HEK293 (cell line): ENCODE measurements at regions not wholly inside any gene's neighbourhood (a gene's known extent, or its start where the extent isn't known, plus 50 kb on each side); places are given as distances from the start of the nearest gene placed in this dataset.
A peak's percentile ranks its signal among the peaks of the same experiment; 100 is the strongest.
"Not testable (repeated sequence)": the region's sequence is repeated elsewhere in the genome, so short reads cannot be mapped to it uniquely, and the experiment has no call there.

Experiments used
- CTCF ChIA-PET: fragments of 350-600 bp; formaldehyde crosslinking; extraction: SDS; loops from one replicate; lab custom pipeline; 2021; ENCODE audit warnings: antibody characterized with exemption; lab: Yijun Ruan, JAX
- POLR2A ChIA-PET: fragments of 300-600 bp; formaldehyde crosslinking; extraction: SDS; loops from one replicate; lab custom pipeline; 2020; ENCODE audit warnings: antibody characterized with exemption, inconsistent platforms; lab: Yijun Ruan, JAX
- H3K27ac ChIP-seq: fragments of 200-500 bp; sonication (Bioruptor generic); 2 replicates; pipeline ENCODE4 v1.5.1; 2014; ENCODE audit warnings: low read depth, low read length, control low read depth, inconsistent platforms; ENCODE audit errors: extremely low read depth
- H3K36me3 ChIP-seq, 2 experiments: fragments of 200-500 bp in 1 of 2; sonication (Bioruptor generic) in 1 of 2; 1 replicate in 1 of 2; 2 replicates in 1 of 2; pipeline ENCODE4 v1.5.1; 2014 to 2017; ENCODE audit warnings: inconsistent platforms in 2 of 2, low read length in 2 of 2; ENCODE audit not compliant: control insufficient read depth in 2 of 2, insufficient read depth in 1 of 2
- H3K4me1 ChIP-seq: fragments of 200-500 bp; sonication (Bioruptor generic); 2 replicates; pipeline ENCODE4 v1.5.1; 2014; ENCODE audit warnings: mild to moderate bottlenecking, low read length, inconsistent platforms; ENCODE audit not compliant: control insufficient read depth, insufficient read depth
- H3K4me3 ChIP-seq: 2 replicates; pipeline ENCODE4 v1.5.1; 2011; ENCODE audit warnings: low read depth, mild to moderate bottlenecking, control low read depth, low read length, moderate library complexity
- H3K9me3 ChIP-seq: fragments of 200-500 bp; sonication (Bioruptor generic); 2 replicates; pipeline ENCODE4 v1.5.1; 2014; ENCODE audit warnings: low read depth, low read length, inconsistent platforms; ENCODE audit not compliant: control insufficient read depth, insufficient read depth
- GLIS1 ChIP-seq: fragments of 450-650 bp; formaldehyde crosslinking; IDR thresholded peaks from 2 replicates; pipeline ENCODE4 v1.5.1; 2016; ENCODE audit warnings: missing biosample characterization, missing genetic modification characterization
- GLIS2 ChIP-seq: fragments of 450-650 bp; formaldehyde crosslinking; IDR thresholded peaks from 2 replicates; pipeline ENCODE4 v1.5.1; 2016; ENCODE audit warnings: missing biosample characterization, missing genetic modification characterization
- KLF7 ChIP-seq: fragments of 450-650 bp; formaldehyde crosslinking; IDR thresholded peaks from 2 replicates; pipeline ENCODE4 v1.5.1; 2016; ENCODE audit warnings: missing biosample characterization, missing genetic modification characterization, borderline replicate concordance
- OVOL3 ChIP-seq: fragments of 450-650 bp; formaldehyde crosslinking; IDR thresholded peaks from 2 replicates; pipeline ENCODE4 v1.5.1; 2016; ENCODE audit warnings: missing biosample characterization, missing genetic modification characterization
- PRDM1 ChIP-seq: fragments of 450-650 bp; formaldehyde crosslinking; IDR thresholded peaks from 2 replicates; pipeline ENCODE4; 2016; ENCODE audit warnings: missing biosample characterization, missing genetic modification characterization
- ZBTB8A ChIP-seq: fragments of 450-650 bp; formaldehyde crosslinking; IDR thresholded peaks from 2 replicates; pipeline ENCODE4 v1.5.1; 2016; ENCODE audit warnings: missing biosample characterization, missing genetic modification characterization
- ZIC2 ChIP-seq: fragments of 450-650 bp; formaldehyde crosslinking; IDR thresholded peaks from 2 replicates; pipeline ENCODE4 v1.5.1; 2016; ENCODE audit warnings: missing biosample characterization, missing genetic modification characterization
- ZNF248 ChIP-seq: fragments of 450-650 bp; formaldehyde crosslinking; IDR thresholded peaks from 2 replicates; pipeline ENCODE4 v1.5.1; 2017; ENCODE audit warnings: missing biosample characterization, missing genetic modification characterization
- ZNF324 ChIP-seq: fragments of 450-650 bp; formaldehyde crosslinking; IDR thresholded peaks from 2 replicates; pipeline ENCODE4 v1.5.1; 2016; ENCODE audit warnings: missing biosample characterization, missing genetic modification characterization
- ZNF366 ChIP-seq: fragments of 450-650 bp; formaldehyde crosslinking; conservative IDR thresholded peaks from 2 replicates; pipeline ENCODE4 v1.5.1; 2016; ENCODE audit warnings: missing biosample characterization, missing genetic modification characterization
- TF ChIP-seq, protein P1 (sequence below): fragments of 450-650 bp; formaldehyde crosslinking; IDR thresholded peaks from 2 replicates; pipeline ENCODE4 v1.5.1; 2017; ENCODE audit warnings: missing biosample characterization, missing genetic modification characterization

DNA sequence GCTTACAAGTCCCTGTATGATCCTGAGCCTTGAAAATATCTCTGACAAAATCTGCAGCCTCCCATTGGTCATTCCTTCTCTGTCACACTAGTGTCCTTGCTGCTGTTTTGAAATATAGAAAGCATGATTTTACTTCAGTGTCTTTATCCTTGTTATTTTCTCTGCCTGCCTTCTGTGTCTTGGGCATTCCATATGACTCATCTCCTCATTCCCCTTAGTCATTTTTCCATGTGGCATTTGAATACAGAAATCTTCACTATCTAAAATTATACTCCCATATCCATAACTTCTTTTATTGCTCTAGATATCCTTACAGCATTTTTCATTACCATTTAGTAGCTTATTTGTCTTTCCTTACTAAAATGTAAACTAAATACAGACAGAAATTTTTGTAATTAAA is 205.7 kb upstream of the ZNF337 start:
- 0 out of 2 replicates have a peak, but pooled peaks have one; percentile 48 for TF ChIP-seq PRDM1 (tag by site-specific recombination)
- H3K4me3 ChIP-seq, H3K4me1 ChIP-seq, CTCF ChIA-PET, H3K9me3 ChIP-seq, H3K36me3 ChIP-seq, POLR2A ChIA-PET, H3K27ac ChIP-seq: not testable (repeated sequence)

DNA sequence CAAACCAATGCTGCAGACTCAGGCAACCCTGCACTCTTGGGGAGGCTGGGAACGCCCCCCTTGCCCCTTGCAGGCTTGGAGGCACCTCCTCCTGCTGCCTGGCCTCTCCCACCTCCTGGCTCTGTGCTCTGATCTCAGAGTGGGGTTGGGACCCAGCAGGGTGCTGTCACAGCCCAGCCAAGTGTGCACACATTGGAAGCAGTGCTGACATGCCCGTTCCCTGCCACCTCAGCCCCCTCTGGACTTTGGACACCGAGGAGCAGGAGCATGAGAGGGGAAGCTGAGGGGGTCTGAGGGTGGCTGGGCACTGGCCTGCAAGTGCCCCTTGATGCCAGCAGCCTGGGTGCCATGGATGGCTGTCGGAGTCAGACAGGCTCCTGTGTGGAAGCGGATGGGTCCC is 202.0 kb upstream of the ZNF337 start:
- TF ChIP-seq ZIC2 = peak; percentile 46
- TF ChIP-seq GLIS1 = peak; percentile 71
- TF ChIP-seq GLIS2 (tag by site-specific recombination) = 0 out of 2 replicates have a peak, but pooled peaks have one; percentile 15
- H3K9me3 ChIP-seq, H3K4me1 ChIP-seq, H3K27ac ChIP-seq, POLR2A ChIA-PET, H3K4me3 ChIP-seq, H3K36me3 ChIP-seq, CTCF ChIA-PET: not testable (repeated sequence)

DNA sequence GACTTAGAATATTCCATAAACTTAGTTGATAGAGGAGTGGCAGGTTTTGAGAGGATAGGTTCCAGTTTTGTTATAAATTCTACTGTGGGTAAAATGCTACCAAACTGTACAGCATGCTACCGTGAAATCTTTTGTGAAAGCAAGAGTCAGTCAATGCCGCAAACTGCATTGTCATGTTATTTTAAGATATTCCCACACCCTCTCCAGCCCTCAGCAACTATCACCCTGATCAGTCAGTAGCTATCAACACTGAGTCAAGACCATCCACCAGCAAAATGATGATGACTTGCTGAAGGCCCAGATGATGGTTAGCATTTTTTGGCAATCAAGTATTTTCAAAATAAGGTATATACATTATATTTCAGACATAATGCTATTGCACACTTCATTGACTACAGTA is 182.4 kb upstream of the ZNF337 start:
- H3K9me3 ChIP-seq, POLR2A ChIA-PET, H3K27ac ChIP-seq, H3K36me3 ChIP-seq, H3K4me1 ChIP-seq, CTCF ChIA-PET, H3K4me3 ChIP-seq: not testable (repeated sequence)

DNA sequence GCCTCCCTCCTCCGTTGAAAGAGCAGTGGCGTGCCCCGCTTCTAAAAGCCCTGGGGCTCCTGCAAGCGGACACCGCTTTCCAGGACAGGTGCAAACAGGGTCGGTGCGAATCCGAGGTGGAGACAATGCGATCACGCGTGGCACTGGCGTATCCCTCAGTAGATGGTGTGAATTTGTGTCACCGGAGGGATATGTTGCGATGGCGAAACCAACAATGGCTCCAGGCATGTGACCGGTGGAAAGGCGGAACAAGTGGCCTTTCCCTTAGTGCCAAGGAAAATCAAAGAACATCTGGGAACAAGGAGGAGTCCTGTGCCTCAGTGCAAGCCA is 172.0 kb upstream of the ZNF337 start:
- H3K27ac ChIP-seq, H3K36me3 ChIP-seq, POLR2A ChIA-PET, H3K4me3 ChIP-seq, H3K9me3 ChIP-seq, H3K4me1 ChIP-seq, CTCF ChIA-PET: not testable (repeated sequence)

DNA sequence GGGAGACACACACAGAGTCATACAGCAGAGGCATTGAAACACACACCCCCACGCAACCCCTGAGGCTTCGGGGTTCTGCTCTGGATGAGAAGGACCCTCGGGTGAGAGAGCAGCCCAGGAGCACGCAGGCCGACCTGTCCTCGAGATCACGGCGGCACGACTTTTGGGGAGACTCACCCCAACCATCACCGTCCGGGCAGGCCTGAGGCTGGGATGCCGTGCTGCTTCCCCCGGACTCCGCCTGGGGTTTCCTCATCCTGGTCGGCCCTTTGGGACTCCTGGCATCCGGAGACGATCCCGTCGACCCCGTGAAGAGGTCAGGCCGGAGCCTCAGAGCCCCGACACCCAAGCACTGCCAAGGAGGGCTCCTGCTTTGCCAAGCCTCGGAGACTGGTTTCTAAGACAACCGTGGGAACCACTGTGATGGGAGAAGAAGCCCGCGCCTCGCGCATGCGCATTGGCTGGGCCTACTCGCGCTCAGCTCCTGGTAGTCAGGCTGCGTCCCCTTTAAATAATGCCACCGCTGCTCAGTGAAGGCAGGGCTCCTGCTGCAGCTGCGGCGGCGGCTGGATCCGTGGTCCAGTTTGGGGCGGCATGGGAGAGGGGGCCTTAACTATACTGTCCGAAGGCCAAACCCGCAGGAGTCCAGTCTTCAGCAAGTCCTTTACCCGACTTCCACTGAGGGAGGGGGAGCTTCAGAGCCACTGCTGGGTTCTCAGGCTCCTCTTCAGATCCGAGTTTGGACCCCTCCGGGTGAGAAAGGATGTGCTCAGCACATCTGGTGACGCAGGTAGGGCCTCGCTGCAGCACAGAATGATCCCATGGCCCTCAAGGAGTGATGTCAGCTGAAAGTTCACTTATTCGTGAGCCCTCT is 171.4 kb upstream of the ZNF337 start:
- H3K27ac ChIP-seq = no peak overlapping the region
- POLR2A ChIA-PET = no interaction called here

DNA sequence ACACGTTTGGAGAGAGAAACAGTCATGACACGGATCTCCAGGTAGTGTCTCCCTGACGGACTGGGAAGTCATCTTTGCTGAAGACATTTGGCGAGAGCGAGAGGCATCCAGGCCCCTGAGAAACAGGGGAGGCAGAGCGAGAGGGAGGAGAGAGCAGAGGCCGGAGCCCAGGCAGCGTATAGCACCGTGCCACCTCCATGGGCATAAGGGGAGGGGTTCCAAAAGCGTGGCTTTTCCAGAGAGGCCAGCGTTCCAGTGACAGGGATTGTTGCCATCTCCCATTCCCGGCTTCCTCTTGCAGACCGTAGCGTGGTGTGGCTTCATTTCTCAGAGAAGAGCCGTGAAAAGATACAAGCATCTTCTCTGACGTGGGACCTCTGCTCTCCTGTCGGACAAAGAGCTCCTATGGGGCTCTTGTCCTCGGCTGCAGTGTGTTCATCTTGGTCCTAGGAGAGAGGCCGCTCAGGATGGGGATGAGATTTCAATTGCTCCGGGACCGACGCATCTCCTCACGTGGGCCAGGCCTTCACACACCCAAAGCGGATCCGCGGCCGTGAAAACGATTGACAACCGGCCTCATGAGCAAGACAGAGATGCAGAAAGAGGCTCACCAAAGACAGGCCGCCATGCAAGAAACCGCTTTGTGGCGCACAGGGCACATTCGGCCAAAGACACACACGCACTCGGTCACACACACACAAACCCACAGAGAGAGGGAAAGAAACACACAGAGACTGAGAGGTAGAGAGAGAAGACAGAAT is 170.5 kb upstream of the ZNF337 start:
- H3K9me3 ChIP-seq, CTCF ChIA-PET, H3K4me1 ChIP-seq, H3K27ac ChIP-seq, H3K4me3 ChIP-seq, POLR2A ChIA-PET, H3K36me3 ChIP-seq: not testable (repeated sequence)

More for the DNA sequence above, 171.4 kb upstream of the ZNF337 start:
- CTCF ChIA-PET = interaction anchor here (0.6 kb wide), 1 partner anchor 13 kb away, joined by 3 read pairs; no protein-coding TSS in a partner anchor
- no peaks in the 10 kb centered on the region for H3K36me3 ChIP-seq
- no peaks in the 10 kb centered on the region for H3K9me3 ChIP-seq
- no peak for TF ChIP-seq OVOL3 (tag by site-specific recombination)
- TF ChIP-seq ZNF248 (tag by site-specific recombination) = no peak
- TF ChIP-seq ZNF324 (tag by site-specific recombination) = no peak
- no peak for TF ChIP-seq KLF7 (tag by site-specific recombination)
- no peak for TF ChIP-seq ZBTB8A (tag by site-specific recombination)
- no peak for TF ChIP-seq ZNF366 (tag by site-specific recombination)
- TF ChIP-seq, protein P1, sequence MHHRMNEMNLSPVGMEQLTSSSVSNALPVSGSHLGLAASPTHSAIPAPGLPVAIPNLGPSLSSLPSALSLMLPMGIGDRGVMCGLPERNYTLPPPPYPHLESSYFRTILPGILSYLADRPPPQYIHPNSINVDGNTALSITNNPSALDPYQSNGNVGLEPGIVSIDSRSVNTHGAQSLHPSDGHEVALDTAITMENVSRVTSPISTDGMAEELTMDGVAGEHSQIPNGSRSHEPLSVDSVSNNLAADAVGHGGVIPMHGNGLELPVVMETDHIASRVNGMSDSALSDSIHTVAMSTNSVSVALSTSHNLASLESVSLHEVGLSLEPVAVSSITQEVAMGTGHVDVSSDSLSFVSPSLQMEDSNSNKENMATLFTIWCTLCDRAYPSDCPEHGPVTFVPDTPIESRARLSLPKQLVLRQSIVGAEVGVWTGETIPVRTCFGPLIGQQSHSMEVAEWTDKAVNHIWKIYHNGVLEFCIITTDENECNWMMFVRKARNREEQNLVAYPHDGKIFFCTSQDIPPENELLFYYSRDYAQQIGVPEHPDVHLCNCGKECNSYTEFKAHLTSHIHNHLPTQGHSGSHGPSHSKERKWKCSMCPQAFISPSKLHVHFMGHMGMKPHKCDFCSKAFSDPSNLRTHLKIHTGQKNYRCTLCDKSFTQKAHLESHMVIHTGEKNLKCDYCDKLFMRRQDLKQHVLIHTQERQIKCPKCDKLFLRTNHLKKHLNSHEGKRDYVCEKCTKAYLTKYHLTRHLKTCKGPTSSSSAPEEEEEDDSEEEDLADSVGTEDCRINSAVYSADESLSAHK (tag by site-specific recombination) = no peak
- H3K4me3 ChIP-seq = peak overlapping the region; percentile 16
- no peaks in the 10 kb centered on the region for H3K4me1 ChIP-seq
